H9 (cell line): ENCODE measurements at regions not wholly inside any gene's neighbourhood (a gene's known extent, or its start where the extent isn't known, plus 50 kb on each side); places are given as distances from the start of the nearest gene placed in this dataset.

Experiments used
- DNase-seq: peaks from one replicate; pipeline ENCODE4 v3.0.0-alpha.2; 2017
- H2AFZ ChIP-seq: one replicate; pipeline ENCODE4 v1.6.1; 2013; ENCODE audit warnings: mild to moderate bottlenecking, low read length, control low read depth, moderate library complexity
- H2AK5ac ChIP-seq: 2 replicates; pipeline ENCODE4 v1.6.1; 2013; ENCODE audit warnings: low read length, control low read depth, mixed read lengths; ENCODE audit not compliant: insufficient read length
- H2BK120ac ChIP-seq: one replicate; pipeline ENCODE4 v1.6.1; 2013; ENCODE audit warnings: low read depth, mild to moderate bottlenecking, low read length, control low read depth, inconsistent platforms; ENCODE audit not compliant: poor library complexity, severe bottlenecking
- H2BK12ac ChIP-seq: 2 replicates; pipeline ENCODE4 v1.6.1; 2013; ENCODE audit warnings: low read length, control low read depth, mixed read lengths, low read depth; ENCODE audit not compliant: insufficient read length
- H2BK15ac ChIP-seq: 2 replicates; pipeline ENCODE4 v1.6.1; 2013; ENCODE audit warnings: low read depth, low read length, control low read depth
- H2BK20ac ChIP-seq: one replicate; pipeline ENCODE4 v1.6.1; 2013; ENCODE audit warnings: low read depth, mild to moderate bottlenecking, low read length, control low read depth, inconsistent platforms; ENCODE audit not compliant: poor library complexity, severe bottlenecking
- H2BK5ac ChIP-seq: 2 replicates; pipeline ENCODE4 v1.6.1; 2013; ENCODE audit warnings: low read length, control low read depth, mixed read lengths; ENCODE audit not compliant: insufficient read length
- H3K14ac ChIP-seq: 2 replicates; pipeline ENCODE4 v1.6.1; 2013; ENCODE audit warnings: low read length, control low read depth; ENCODE audit not compliant: insufficient read depth
- H3K18ac ChIP-seq: 2 replicates; pipeline ENCODE4 v1.6.1; 2013; ENCODE audit warnings: low read depth, mild to moderate bottlenecking, mixed read lengths, low read length, control low read depth; ENCODE audit not compliant: insufficient read length
- H3K23ac ChIP-seq: 2 replicates; pipeline ENCODE4 v1.6.1; 2013; ENCODE audit warnings: low read length, control low read depth, mixed read lengths, low read depth; ENCODE audit not compliant: insufficient read length
- H3K23me2 ChIP-seq: 2 replicates; pipeline ENCODE4 v1.6.1; 2013; ENCODE audit warnings: low read depth, mild to moderate bottlenecking, mixed read lengths, low read length, control low read depth; ENCODE audit not compliant: insufficient read length, poor library complexity, severe bottlenecking
- H3K27ac ChIP-seq: 2 replicates; pipeline ENCODE4 v1.5.1; 2013; ENCODE audit warnings: low read length, control low read depth, mixed read lengths, low read depth; ENCODE audit not compliant: insufficient read length
- H3K27me3 ChIP-seq: 2 replicates; pipeline ENCODE4 v1.6.1; 2013; ENCODE audit warnings: low read length, control low read depth, inconsistent platforms; ENCODE audit not compliant: insufficient read depth
- H3K4ac ChIP-seq: 2 replicates; pipeline ENCODE4 v1.6.1; 2013; ENCODE audit warnings: low read depth, mild to moderate bottlenecking, control low read depth, inconsistent platforms, low read length, moderate library complexity
- H3K4me1 ChIP-seq: 2 replicates; pipeline ENCODE4 v1.6.1; 2013; ENCODE audit warnings: low read length, control low read depth, inconsistent platforms; ENCODE audit not compliant: insufficient read depth
- H3K4me2 ChIP-seq: 2 replicates; pipeline ENCODE4 v1.6.1; 2013; ENCODE audit warnings: low read length, control low read depth, mixed read lengths; ENCODE audit not compliant: insufficient read length, insufficient read depth
- H3K56ac ChIP-seq: 2 replicates; pipeline ENCODE4 v1.6.1; 2013; ENCODE audit warnings: low read depth, mild to moderate bottlenecking, mixed read lengths, low read length, control low read depth; ENCODE audit not compliant: insufficient read length
- H3K79me1 ChIP-seq: 2 replicates; pipeline ENCODE4 v1.6.1; 2013; ENCODE audit warnings: low read depth, mild to moderate bottlenecking, moderate library complexity, low read length, control low read depth, inconsistent platforms; ENCODE audit not compliant: insufficient read depth, poor library complexity, severe bottlenecking
- H3K79me2 ChIP-seq: 2 replicates; pipeline ENCODE4 v1.6.1; 2013; ENCODE audit warnings: low read length, control low read depth, inconsistent platforms; ENCODE audit not compliant: insufficient read depth
- H3K9ac ChIP-seq: 2 replicates; pipeline ENCODE4 v1.6.1; 2013; ENCODE audit warnings: low read length, control low read depth, mixed read lengths; ENCODE audit not compliant: insufficient read length; ENCODE audit errors: extremely low read depth
- H3K9me3 ChIP-seq: one replicate; pipeline ENCODE4 v1.6.1; 2013; ENCODE audit warnings: low read depth, low read length, inconsistent platforms; ENCODE audit not compliant: control insufficient read depth
- H3T11ph ChIP-seq: one replicate; pipeline ENCODE4 v1.6.1; 2013; ENCODE audit warnings: mild to moderate bottlenecking, low read length, control low read depth, inconsistent platforms
- H4K20me1 ChIP-seq: one replicate; pipeline ENCODE4 v1.6.1; 2013; ENCODE audit not compliant: control insufficient read depth, insufficient read length, insufficient read depth
- H4K5ac ChIP-seq: 2 replicates; pipeline ENCODE4 v1.6.1; 2013; ENCODE audit warnings: low read depth, mild to moderate bottlenecking, mixed read lengths, low read length, control low read depth; ENCODE audit not compliant: insufficient read length
- H4K8ac ChIP-seq: replicated peaks from 2 replicates; pipeline ENCODE4 v1.6.1; 2013; ENCODE audit warnings: low read length, control low read depth, mixed read lengths, low read depth; ENCODE audit not compliant: insufficient read length
- H4K91ac ChIP-seq: 2 replicates; pipeline ENCODE4 v1.6.1; 2013; ENCODE audit warnings: low read depth, mild to moderate bottlenecking, moderate library complexity, mixed read lengths, low read length, control low read depth; ENCODE audit not compliant: insufficient read length
- H3K27ac Mint-ChIP-seq, 3 experiments: 2 replicates in 2 of 3; 3 replicates in 1 of 3; pipeline ENCODE4 v1.8.0; 2020 to 2021; ENCODE audit warnings: mixed read lengths in 3 of 3, mild to moderate bottlenecking in 1 of 3, moderate library complexity in 1 of 3
- H3K27me3 Mint-ChIP-seq: 2 replicates; pipeline ENCODE4 v1.8.0; 2021; ENCODE audit warnings: low read depth, mild to moderate bottlenecking, moderate library complexity, mixed read lengths
- H3K36me3 Mint-ChIP-seq, 3 experiments: 2 replicates in 2 of 3; 3 replicates in 1 of 3; pipeline ENCODE4 v1.8.0; 2020 to 2021; ENCODE audit warnings: low read depth in 3 of 3, mixed read lengths in 3 of 3; ENCODE audit not compliant: insufficient read depth in 1 of 3
- H3K4me1 Mint-ChIP-seq, 2 experiments: 2 replicates each; pipeline ENCODE4 v1.8.0; 2020; ENCODE audit warnings: mixed read lengths in 2 of 2
- H3K4me3 Mint-ChIP-seq, 2 experiments: 2 replicates in 1 of 2; 3 replicates in 1 of 2; pipeline ENCODE4 v1.8.0; 2020 to 2021; ENCODE audit warnings: mild to moderate bottlenecking in 2 of 2, mixed read lengths in 2 of 2, moderate library complexity in 1 of 2
- H3K9me3 Mint-ChIP-seq, 2 experiments: 2 replicates in 1 of 2; 3 replicates in 1 of 2; pipeline ENCODE4 v1.8.0; 2020; ENCODE audit warnings: mild to moderate bottlenecking in 2 of 2, mixed read lengths in 2 of 2, moderate library complexity in 1 of 2
- CTCF ChIP-seq: fragments of 200-600 bp; sonication (generic); conservative IDR thresholded peaks from 3 replicates; pipeline ENCODE4 v1.8.0; 2021; ENCODE audit warnings: antibody characterized with exemption, mild to moderate bottlenecking
- WGBS: extraction: QIAGEN DNeasy Blood & Tissue Kit; methylation state at CpG from one replicate; pipeline ENCODE4 v1.1.7; 2013; ENCODE audit warnings: missing lambda C conversion rate, low lambda C conversion rate, mixed read lengths; ENCODE audit not compliant: insufficient read length; ENCODE audit errors: extremely low coverage; 5-methylcytosine and 5-hydroxymethylcytosine counted together

DNA sequence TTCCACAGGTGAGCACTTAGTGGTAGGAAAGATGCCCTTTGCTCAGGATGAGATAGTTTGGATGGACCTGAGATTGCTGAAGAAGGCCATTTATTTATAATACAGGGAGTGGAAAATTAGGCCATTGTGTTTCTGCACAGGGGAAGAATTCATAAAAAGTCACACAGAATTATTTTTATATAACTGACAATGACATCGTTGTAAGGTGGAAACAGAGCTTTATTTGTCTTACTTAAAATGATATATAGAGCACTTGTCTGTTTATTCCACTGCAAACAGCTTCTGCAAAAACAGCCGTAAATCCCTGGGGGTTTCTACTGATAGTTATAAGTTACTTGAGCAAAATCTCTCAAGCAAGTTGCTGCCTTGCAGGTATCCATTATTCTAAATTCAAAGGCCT is 158.1 kb upstream of the ZNF521 start:
- H4K5ac ChIP-seq = no peak overlapping the region
- H4K20me1 ChIP-seq = no peaks in the 10 kb centered on the region
- H2AFZ ChIP-seq = no peak overlapping the region
- H3K23ac ChIP-seq = no peak overlapping the region
- no peak overlapping the region for H2BK120ac ChIP-seq
- H3K23me2 ChIP-seq = no peaks in the 10 kb centered on the region
- H2BK12ac ChIP-seq = no peak overlapping the region
- no peak overlapping the region for H2BK15ac ChIP-seq
- no peak overlapping the region for H3K9ac ChIP-seq
- H3K27me3 Mint-ChIP-seq = peaks cover 3% of the 10 kb centered on the region
- no peak overlapping the region for H3K18ac ChIP-seq
- no peak overlapping the region for H3K27ac ChIP-seq
- no peaks in the 10 kb centered on the region for H3K4me1 Mint-ChIP-seq
- H3K56ac ChIP-seq = no peak overlapping the region
- no peaks in the 10 kb centered on the region for H3K79me1 ChIP-seq
- WGBS = no CpG with 5 or more reads among the region's 2 CpGs
- H2BK5ac ChIP-seq = no peak overlapping the region
- H3K4me3 Mint-ChIP-seq = no peak overlapping the region
- DNase-seq = no peak
- H2BK20ac ChIP-seq = no peak overlapping the region
- no peak overlapping the region for H4K8ac ChIP-seq
- no peak overlapping the region for H3K27ac Mint-ChIP-seq
- no peak overlapping the region for H3K14ac ChIP-seq
- no peak overlapping the region for H2AK5ac ChIP-seq
- H3K27me3 ChIP-seq = no peaks in the 10 kb centered on the region
- no peak overlapping the region for H3K4me2 ChIP-seq
- H3K9me3 ChIP-seq = no peaks in the 10 kb centered on the region
- TF ChIP-seq CTCF = no peak
- no peak overlapping the region for H3T11ph ChIP-seq
- H4K91ac ChIP-seq = no peak overlapping the region
- H3K9me3 Mint-ChIP-seq = peaks cover 0 to 2% of the 10 kb centered on the region in 2 experiments; a peak in 1 of 5 replicates
- H3K4me1 ChIP-seq = no peaks in the 10 kb centered on the region
- peaks cover 0 to 1% (median 0%) of the 10 kb centered on the region in 3 experiments; a peak in 1 of 7 replicates for H3K36me3 Mint-ChIP-seq
- H3K4ac ChIP-seq = no peak overlapping the region
- no peaks in the 10 kb centered on the region for H3K79me2 ChIP-seq
